NCI-H146 treated with DMSO at 0.1 percent for 48 hours (cell line): ENCODE measurements at regions not wholly inside any gene's neighbourhood (a gene's known extent, or its start where the extent isn't known, plus 50 kb on each side); places are given as distances from the start of the nearest gene placed in this dataset.
"Not testable (repeated sequence)": the region's sequence is repeated elsewhere in the genome, so short reads cannot be mapped to it uniquely, and the experiment has no call there.

Experiments
- DNase-seq: peaks from one replicate; lab custom pipeline; 2025; ENCODE audit not compliant: unreplicated experiment; lab: John Stamatoyannopoulos, UW

- not testable (repeated sequence) for DNase-seq
Observed at GRCh38 chr12:74676955-74677354, 139.3 kb downstream of the ATXN7L3B start.

- no peak for DNase-seq
Observed at GRCh38 chr12:74685385-74685784, 147.8 kb downstream of the ATXN7L3B start.

GRCh38 chr12:74689071-74689655 is 151.5 kb downstream of the ATXN7L3B start:
- DNase-seq, result no peak

GRCh38 chr12:74689929-74690328 is 152.3 kb downstream of the ATXN7L3B start:
- DNase-seq, result no peak

- DNase-seq, result no peak
Observed at GRCh38 chr12:74719447-74719846, 181.8 kb downstream of the ATXN7L3B start.

- no peak for DNase-seq
Observed at GRCh38 chr12:74722709-74723108, 185.1 kb downstream of the ATXN7L3B start.

GRCh38 chr12:74725154-74725553 is 187.5 kb downstream of the ATXN7L3B start:
- DNase-seq, result no peak

GRCh38 chr12:74728006-74728405 is 190.4 kb downstream of the ATXN7L3B start:
- no peak for DNase-seq

- DNase-seq, result no peak
Observed at GRCh38 chr12:74732164-74732784, 194.6 kb downstream of the ATXN7L3B start.

- DNase-seq, result no peak
Observed at GRCh38 chr12:74732826-74733225, 195.2 kb downstream of the ATXN7L3B start.

- no peak for DNase-seq
Observed at GRCh38 chr12:74741112-74741511, 203.5 kb downstream of the ATXN7L3B start.

- no peak for DNase-seq
Observed at GRCh38 chr12:74747305-74747704, 209.7 kb downstream of the ATXN7L3B start.

GRCh38 chr12:74751441-74751840 is 213.8 kb downstream of the ATXN7L3B start:
- no peak for DNase-seq

- DNase-seq, result no peak
Observed at GRCh38 chr12:74752215-74752614, 214.6 kb downstream of the ATXN7L3B start.

GRCh38 chr12:74770552-74770951 is 232.9 kb downstream of the ATXN7L3B start:
- DNase-seq, result no peak

- no peak for DNase-seq
Observed at GRCh38 chr12:74775276-74775675, 237.6 kb downstream of the ATXN7L3B start.

GRCh38 chr12:74776378-74776777 is 238.7 kb downstream of the ATXN7L3B start:
- no peak for DNase-seq

- DNase-seq, result no peak
Observed at GRCh38 chr12:74780182-74780849, 242.7 kb downstream of the ATXN7L3B start.

GRCh38 chr12:74780850-74781241 is 243.2 kb downstream of the ATXN7L3B start:
- DNase-seq, result not testable (repeated sequence)

GRCh38 chr12:74781991-74782485 is 244.4 kb downstream of the ATXN7L3B start:
- DNase-seq, result no peak

- DNase-seq, result no peak
Observed at GRCh38 chr12:74790931-74791330, 253.3 kb downstream of the ATXN7L3B start.

GRCh38 chr12:74791365-74791764 is 253.7 kb downstream of the ATXN7L3B start:
- DNase-seq, result no peak
